H9 (cell line): ENCODE measurements at regions not wholly inside any gene's neighbourhood (a gene's known extent, or its start where the extent isn't known, plus 50 kb on each side); places are given as distances from the start of the nearest gene placed in this dataset.

Experiments
- DNase-seq: peaks from one replicate; pipeline ENCODE4 v3.0.0-alpha.2; 2017
- H2AFZ ChIP-seq: one replicate; pipeline ENCODE4 v1.6.1; 2013; ENCODE audit warnings: mild to moderate bottlenecking, low read length, control low read depth, moderate library complexity
- H2AK5ac ChIP-seq: 2 replicates; pipeline ENCODE4 v1.6.1; 2013; ENCODE audit warnings: low read length, control low read depth, mixed read lengths; ENCODE audit not compliant: insufficient read length
- H2BK120ac ChIP-seq: one replicate; pipeline ENCODE4 v1.6.1; 2013; ENCODE audit warnings: low read depth, mild to moderate bottlenecking, low read length, control low read depth, inconsistent platforms; ENCODE audit not compliant: poor library complexity, severe bottlenecking
- H2BK12ac ChIP-seq: 2 replicates; pipeline ENCODE4 v1.6.1; 2013; ENCODE audit warnings: low read length, control low read depth, mixed read lengths, low read depth; ENCODE audit not compliant: insufficient read length
- H2BK15ac ChIP-seq: 2 replicates; pipeline ENCODE4 v1.6.1; 2013; ENCODE audit warnings: low read depth, low read length, control low read depth
- H2BK20ac ChIP-seq: one replicate; pipeline ENCODE4 v1.6.1; 2013; ENCODE audit warnings: low read depth, mild to moderate bottlenecking, low read length, control low read depth, inconsistent platforms; ENCODE audit not compliant: poor library complexity, severe bottlenecking
- H2BK5ac ChIP-seq: 2 replicates; pipeline ENCODE4 v1.6.1; 2013; ENCODE audit warnings: low read length, control low read depth, mixed read lengths; ENCODE audit not compliant: insufficient read length
- H3K14ac ChIP-seq: 2 replicates; pipeline ENCODE4 v1.6.1; 2013; ENCODE audit warnings: low read length, control low read depth; ENCODE audit not compliant: insufficient read depth
- H3K18ac ChIP-seq: 2 replicates; pipeline ENCODE4 v1.6.1; 2013; ENCODE audit warnings: low read depth, mild to moderate bottlenecking, mixed read lengths, low read length, control low read depth; ENCODE audit not compliant: insufficient read length
- H3K23ac ChIP-seq: 2 replicates; pipeline ENCODE4 v1.6.1; 2013; ENCODE audit warnings: low read length, control low read depth, mixed read lengths, low read depth; ENCODE audit not compliant: insufficient read length
- H3K23me2 ChIP-seq: 2 replicates; pipeline ENCODE4 v1.6.1; 2013; ENCODE audit warnings: low read depth, mild to moderate bottlenecking, mixed read lengths, low read length, control low read depth; ENCODE audit not compliant: insufficient read length, poor library complexity, severe bottlenecking
- H3K27ac ChIP-seq: 2 replicates; pipeline ENCODE4 v1.5.1; 2013; ENCODE audit warnings: low read length, control low read depth, mixed read lengths, low read depth; ENCODE audit not compliant: insufficient read length
- H3K27me3 ChIP-seq: 2 replicates; pipeline ENCODE4 v1.6.1; 2013; ENCODE audit warnings: low read length, control low read depth, inconsistent platforms; ENCODE audit not compliant: insufficient read depth
- H3K4ac ChIP-seq: 2 replicates; pipeline ENCODE4 v1.6.1; 2013; ENCODE audit warnings: low read depth, mild to moderate bottlenecking, control low read depth, inconsistent platforms, low read length, moderate library complexity
- H3K4me1 ChIP-seq: 2 replicates; pipeline ENCODE4 v1.6.1; 2013; ENCODE audit warnings: low read length, control low read depth, inconsistent platforms; ENCODE audit not compliant: insufficient read depth
- H3K4me2 ChIP-seq: 2 replicates; pipeline ENCODE4 v1.6.1; 2013; ENCODE audit warnings: low read length, control low read depth, mixed read lengths; ENCODE audit not compliant: insufficient read length, insufficient read depth
- H3K56ac ChIP-seq: 2 replicates; pipeline ENCODE4 v1.6.1; 2013; ENCODE audit warnings: low read depth, mild to moderate bottlenecking, mixed read lengths, low read length, control low read depth; ENCODE audit not compliant: insufficient read length
- H3K79me1 ChIP-seq: 2 replicates; pipeline ENCODE4 v1.6.1; 2013; ENCODE audit warnings: low read depth, mild to moderate bottlenecking, moderate library complexity, low read length, control low read depth, inconsistent platforms; ENCODE audit not compliant: insufficient read depth, poor library complexity, severe bottlenecking
- H3K79me2 ChIP-seq: 2 replicates; pipeline ENCODE4 v1.6.1; 2013; ENCODE audit warnings: low read length, control low read depth, inconsistent platforms; ENCODE audit not compliant: insufficient read depth
- H3K9ac ChIP-seq: 2 replicates; pipeline ENCODE4 v1.6.1; 2013; ENCODE audit warnings: low read length, control low read depth, mixed read lengths; ENCODE audit not compliant: insufficient read length; ENCODE audit errors: extremely low read depth
- H3K9me3 ChIP-seq: one replicate; pipeline ENCODE4 v1.6.1; 2013; ENCODE audit warnings: low read depth, low read length, inconsistent platforms; ENCODE audit not compliant: control insufficient read depth
- H3T11ph ChIP-seq: one replicate; pipeline ENCODE4 v1.6.1; 2013; ENCODE audit warnings: mild to moderate bottlenecking, low read length, control low read depth, inconsistent platforms
- H4K20me1 ChIP-seq: one replicate; pipeline ENCODE4 v1.6.1; 2013; ENCODE audit not compliant: control insufficient read depth, insufficient read length, insufficient read depth
- H4K5ac ChIP-seq: 2 replicates; pipeline ENCODE4 v1.6.1; 2013; ENCODE audit warnings: low read depth, mild to moderate bottlenecking, mixed read lengths, low read length, control low read depth; ENCODE audit not compliant: insufficient read length
- H4K8ac ChIP-seq: replicated peaks from 2 replicates; pipeline ENCODE4 v1.6.1; 2013; ENCODE audit warnings: low read length, control low read depth, mixed read lengths, low read depth; ENCODE audit not compliant: insufficient read length
- H4K91ac ChIP-seq: 2 replicates; pipeline ENCODE4 v1.6.1; 2013; ENCODE audit warnings: low read depth, mild to moderate bottlenecking, moderate library complexity, mixed read lengths, low read length, control low read depth; ENCODE audit not compliant: insufficient read length
- H3K27ac Mint-ChIP-seq, 3 experiments: 2 replicates in 2 of 3; 3 replicates in 1 of 3; pipeline ENCODE4 v1.8.0; 2020 to 2021; ENCODE audit warnings: mixed read lengths in 3 of 3, mild to moderate bottlenecking in 1 of 3, moderate library complexity in 1 of 3
- H3K27me3 Mint-ChIP-seq: 2 replicates; pipeline ENCODE4 v1.8.0; 2021; ENCODE audit warnings: low read depth, mild to moderate bottlenecking, moderate library complexity, mixed read lengths
- H3K36me3 Mint-ChIP-seq, 3 experiments: 2 replicates in 2 of 3; 3 replicates in 1 of 3; pipeline ENCODE4 v1.8.0; 2020 to 2021; ENCODE audit warnings: low read depth in 3 of 3, mixed read lengths in 3 of 3; ENCODE audit not compliant: insufficient read depth in 1 of 3
- H3K4me1 Mint-ChIP-seq, 2 experiments: 2 replicates each; pipeline ENCODE4 v1.8.0; 2020; ENCODE audit warnings: mixed read lengths in 2 of 2
- H3K4me3 Mint-ChIP-seq, 2 experiments: 2 replicates in 1 of 2; 3 replicates in 1 of 2; pipeline ENCODE4 v1.8.0; 2020 to 2021; ENCODE audit warnings: mild to moderate bottlenecking in 2 of 2, mixed read lengths in 2 of 2, moderate library complexity in 1 of 2
- H3K9me3 Mint-ChIP-seq, 2 experiments: 2 replicates in 1 of 2; 3 replicates in 1 of 2; pipeline ENCODE4 v1.8.0; 2020; ENCODE audit warnings: mild to moderate bottlenecking in 2 of 2, mixed read lengths in 2 of 2, moderate library complexity in 1 of 2
- CTCF ChIP-seq: fragments of 200-600 bp; sonication (generic); conservative IDR thresholded peaks from 3 replicates; pipeline ENCODE4 v1.8.0; 2021; ENCODE audit warnings: antibody characterized with exemption, mild to moderate bottlenecking
- WGBS: extraction: QIAGEN DNeasy Blood & Tissue Kit; methylation state at CpG from one replicate; pipeline ENCODE4 v1.1.7; 2013; ENCODE audit warnings: missing lambda C conversion rate, low lambda C conversion rate, mixed read lengths; ENCODE audit not compliant: insufficient read length; ENCODE audit errors: extremely low coverage; 5-methylcytosine and 5-hydroxymethylcytosine counted together

GRCh38 chr19:56964410-56964920 lies 123.9 kb upstream of the PEG3 start:
- Histone ChIP-seq H3K79me1 (no peaks in the 10 kb centered on the region), H3K27me3 (no peaks in the 10 kb centered on the region), H2AK5ac (no peak overlapping the region), H2AFZ (no peak overlapping the region), H3K4ac (no peak overlapping the region), H4K20me1 (no peaks in the 10 kb centered on the region), H2BK20ac (no peak overlapping the region), H4K91ac (no peak overlapping the region), H3K4me2 (no peak overlapping the region), H3K9ac (no peak overlapping the region), H3K79me2 (no peaks in the 10 kb centered on the region), H2BK15ac (no peak overlapping the region), H3K27ac (no peak overlapping the region), H3K18ac (no peak overlapping the region), H3K4me1 (no peaks in the 10 kb centered on the region), H3K14ac (no peak overlapping the region), H3K23ac (no peak overlapping the region), H3K9me3 (peaks cover 78% of the 10 kb centered on the region), H4K5ac (no peak overlapping the region), H3K23me2 (no peaks in the 10 kb centered on the region), H2BK5ac (no peak overlapping the region), H2BK12ac (no peak overlapping the region), H4K8ac (no peak overlapping the region), H3T11ph (no peak overlapping the region), H2BK120ac (no peak overlapping the region), H3K56ac (no peak overlapping the region)
- Mint-ChIP-seq H3K9me3 (peaks cover 84 to 95% of the 10 kb centered on the region in 2 experiments), H3K4me1 (no peaks in the 10 kb centered on the region), H3K4me3 (no peak overlapping the region), H3K27me3 (peaks cover 4% of the 10 kb centered on the region; the same call in 1 of the 2 replicates), H3K36me3 (peaks cover 22 to 33% (median 24%) of the 10 kb centered on the region in 3 experiments), H3K27ac (no peak overlapping the region)
- WGBS: no CpG with 5 or more reads among the region's 8 CpGs
- TF ChIP-seq CTCF: no peak
- no peak for DNase-seq
